NB4 (cell line): ENCODE measurements at regions not wholly inside any gene's neighbourhood (a gene's known extent, or its start where the extent isn't known, plus 50 kb on each side); places are given as distances from the start of the nearest gene placed in this dataset.

Experiments used
- DNase-seq: peaks from one replicate; pipeline ENCODE4 v3.0.0; 2010; ENCODE audit warnings: low read depth
- H3K4me3 ChIP-seq: one replicate; pipeline ENCODE4 v1.5.1; 2011; ENCODE audit warnings: mild to moderate bottlenecking, low read depth, low read length, moderate library complexity
- CTCF ChIP-seq: IDR thresholded peaks from one replicate; pipeline ENCODE4 v1.5.1; 2012; ENCODE audit warnings: low read depth, low read length
- MAX ChIP-seq: IDR thresholded peaks from 2 replicates; pipeline ENCODE4 v1.6.1; 2011; ENCODE audit warnings: low read depth, low read length
- MYC ChIP-seq: IDR thresholded peaks from 2 replicates; pipeline ENCODE4 v1.6.1; 2011; ENCODE audit warnings: low read depth, low read length
- POLR2A ChIP-seq: IDR thresholded peaks from 2 replicates; pipeline ENCODE4 v1.6.1; 2011; ENCODE audit warnings: mild to moderate bottlenecking; ENCODE audit not compliant: insufficient read length; ENCODE audit errors: extremely low read depth

GRCh38 chr5:170445936-170446335, 56.8 kb upstream of the KCNMB1 start:
- H3K4me3 ChIP-seq = no peak overlapping the region
- no peak for TF ChIP-seq MYC
- DNase-seq = no peak

GRCh38 chr5:170444969-170445505, 55.9 kb upstream of the KCNMB1 start:
- TF ChIP-seq POLR2A = no peak
- TF ChIP-seq MAX = no peak
- TF ChIP-seq CTCF = no peak
- TF ChIP-seq MYC = no peak
- H3K4me3 ChIP-seq = no peak overlapping the region
- no peak for DNase-seq

- no peak overlapping the region for H3K4me3 ChIP-seq
- no peak for TF ChIP-seq POLR2A
- no peak for TF ChIP-seq CTCF
- TF ChIP-seq MYC = no peak
- TF ChIP-seq MAX = no peak
- no peak for DNase-seq
Measured at GRCh38 chr5:170444181-170444580, 55.0 kb upstream of the KCNMB1 start.

GRCh38 chr5:170443624-170444023, 54.5 kb upstream of the KCNMB1 start:
- DNase-seq = no peak
- H3K4me3 ChIP-seq = no peak overlapping the region
- TF ChIP-seq MYC = no peak
- no peak for TF ChIP-seq MAX
- no peak for TF ChIP-seq POLR2A
- no peak for TF ChIP-seq CTCF

- H3K4me3 ChIP-seq = no peak overlapping the region
- TF ChIP-seq POLR2A = no peak
- TF ChIP-seq CTCF = no peak
- no peak for TF ChIP-seq MAX
- no peak for TF ChIP-seq MYC
Measured at GRCh38 chr5:170442921-170443320, 53.8 kb upstream of the KCNMB1 start.

GRCh38 chr5:170442391-170442790, 53.2 kb upstream of the KCNMB1 start:
- no peak for DNase-seq
- no peak overlapping the region for H3K4me3 ChIP-seq
- no peak for TF ChIP-seq POLR2A
- TF ChIP-seq MYC = no peak
- no peak for TF ChIP-seq CTCF
- no peak for TF ChIP-seq MAX

More at GRCh38 chr5:170442921-170443320, 53.8 kb upstream of the KCNMB1 start:
- DNase-seq = no peak
